H9 (cell line): ENCODE measurements at regions not wholly inside any gene's neighbourhood (a gene's known extent, or its start where the extent isn't known, plus 50 kb on each side); places are given as distances from the start of the nearest gene placed in this dataset.
"Not testable (repeated sequence)": the region's sequence is repeated elsewhere in the genome, so short reads cannot be mapped to it uniquely, and the experiment has no call there.

Source experiments
- DNase-seq: peaks from one replicate; pipeline ENCODE4 v3.0.0-alpha.2; 2017
- H2AFZ ChIP-seq: one replicate; pipeline ENCODE4 v1.6.1; 2013; ENCODE audit warnings: mild to moderate bottlenecking, low read length, control low read depth, moderate library complexity
- H2AK5ac ChIP-seq: 2 replicates; pipeline ENCODE4 v1.6.1; 2013; ENCODE audit warnings: low read length, control low read depth, mixed read lengths; ENCODE audit not compliant: insufficient read length
- H2BK120ac ChIP-seq: one replicate; pipeline ENCODE4 v1.6.1; 2013; ENCODE audit warnings: low read depth, mild to moderate bottlenecking, low read length, control low read depth, inconsistent platforms; ENCODE audit not compliant: poor library complexity, severe bottlenecking
- H2BK12ac ChIP-seq: 2 replicates; pipeline ENCODE4 v1.6.1; 2013; ENCODE audit warnings: low read length, control low read depth, mixed read lengths, low read depth; ENCODE audit not compliant: insufficient read length
- H2BK15ac ChIP-seq: 2 replicates; pipeline ENCODE4 v1.6.1; 2013; ENCODE audit warnings: low read depth, low read length, control low read depth
- H2BK20ac ChIP-seq: one replicate; pipeline ENCODE4 v1.6.1; 2013; ENCODE audit warnings: low read depth, mild to moderate bottlenecking, low read length, control low read depth, inconsistent platforms; ENCODE audit not compliant: poor library complexity, severe bottlenecking
- H2BK5ac ChIP-seq: 2 replicates; pipeline ENCODE4 v1.6.1; 2013; ENCODE audit warnings: low read length, control low read depth, mixed read lengths; ENCODE audit not compliant: insufficient read length
- H3K14ac ChIP-seq: 2 replicates; pipeline ENCODE4 v1.6.1; 2013; ENCODE audit warnings: low read length, control low read depth; ENCODE audit not compliant: insufficient read depth
- H3K18ac ChIP-seq: 2 replicates; pipeline ENCODE4 v1.6.1; 2013; ENCODE audit warnings: low read depth, mild to moderate bottlenecking, mixed read lengths, low read length, control low read depth; ENCODE audit not compliant: insufficient read length
- H3K23ac ChIP-seq: 2 replicates; pipeline ENCODE4 v1.6.1; 2013; ENCODE audit warnings: low read length, control low read depth, mixed read lengths, low read depth; ENCODE audit not compliant: insufficient read length
- H3K23me2 ChIP-seq: 2 replicates; pipeline ENCODE4 v1.6.1; 2013; ENCODE audit warnings: low read depth, mild to moderate bottlenecking, mixed read lengths, low read length, control low read depth; ENCODE audit not compliant: insufficient read length, poor library complexity, severe bottlenecking
- H3K27ac ChIP-seq: 2 replicates; pipeline ENCODE4 v1.5.1; 2013; ENCODE audit warnings: low read length, control low read depth, mixed read lengths, low read depth; ENCODE audit not compliant: insufficient read length
- H3K27me3 ChIP-seq: 2 replicates; pipeline ENCODE4 v1.6.1; 2013; ENCODE audit warnings: low read length, control low read depth, inconsistent platforms; ENCODE audit not compliant: insufficient read depth
- H3K4ac ChIP-seq: 2 replicates; pipeline ENCODE4 v1.6.1; 2013; ENCODE audit warnings: low read depth, mild to moderate bottlenecking, control low read depth, inconsistent platforms, low read length, moderate library complexity
- H3K4me1 ChIP-seq: 2 replicates; pipeline ENCODE4 v1.6.1; 2013; ENCODE audit warnings: low read length, control low read depth, inconsistent platforms; ENCODE audit not compliant: insufficient read depth
- H3K4me2 ChIP-seq: 2 replicates; pipeline ENCODE4 v1.6.1; 2013; ENCODE audit warnings: low read length, control low read depth, mixed read lengths; ENCODE audit not compliant: insufficient read length, insufficient read depth
- H3K56ac ChIP-seq: 2 replicates; pipeline ENCODE4 v1.6.1; 2013; ENCODE audit warnings: low read depth, mild to moderate bottlenecking, mixed read lengths, low read length, control low read depth; ENCODE audit not compliant: insufficient read length
- H3K79me1 ChIP-seq: 2 replicates; pipeline ENCODE4 v1.6.1; 2013; ENCODE audit warnings: low read depth, mild to moderate bottlenecking, moderate library complexity, low read length, control low read depth, inconsistent platforms; ENCODE audit not compliant: insufficient read depth, poor library complexity, severe bottlenecking
- H3K79me2 ChIP-seq: 2 replicates; pipeline ENCODE4 v1.6.1; 2013; ENCODE audit warnings: low read length, control low read depth, inconsistent platforms; ENCODE audit not compliant: insufficient read depth
- H3K9ac ChIP-seq: 2 replicates; pipeline ENCODE4 v1.6.1; 2013; ENCODE audit warnings: low read length, control low read depth, mixed read lengths; ENCODE audit not compliant: insufficient read length; ENCODE audit errors: extremely low read depth
- H3K9me3 ChIP-seq: one replicate; pipeline ENCODE4 v1.6.1; 2013; ENCODE audit warnings: low read depth, low read length, inconsistent platforms; ENCODE audit not compliant: control insufficient read depth
- H3T11ph ChIP-seq: one replicate; pipeline ENCODE4 v1.6.1; 2013; ENCODE audit warnings: mild to moderate bottlenecking, low read length, control low read depth, inconsistent platforms
- H4K20me1 ChIP-seq: one replicate; pipeline ENCODE4 v1.6.1; 2013; ENCODE audit not compliant: control insufficient read depth, insufficient read length, insufficient read depth
- H4K5ac ChIP-seq: 2 replicates; pipeline ENCODE4 v1.6.1; 2013; ENCODE audit warnings: low read depth, mild to moderate bottlenecking, mixed read lengths, low read length, control low read depth; ENCODE audit not compliant: insufficient read length
- H4K8ac ChIP-seq: replicated peaks from 2 replicates; pipeline ENCODE4 v1.6.1; 2013; ENCODE audit warnings: low read length, control low read depth, mixed read lengths, low read depth; ENCODE audit not compliant: insufficient read length
- H4K91ac ChIP-seq: 2 replicates; pipeline ENCODE4 v1.6.1; 2013; ENCODE audit warnings: low read depth, mild to moderate bottlenecking, moderate library complexity, mixed read lengths, low read length, control low read depth; ENCODE audit not compliant: insufficient read length
- H3K27ac Mint-ChIP-seq, 3 experiments: 2 replicates in 2 of 3; 3 replicates in 1 of 3; pipeline ENCODE4 v1.8.0; 2020 to 2021; ENCODE audit warnings: mixed read lengths in 3 of 3, mild to moderate bottlenecking in 1 of 3, moderate library complexity in 1 of 3
- H3K27me3 Mint-ChIP-seq: 2 replicates; pipeline ENCODE4 v1.8.0; 2021; ENCODE audit warnings: low read depth, mild to moderate bottlenecking, moderate library complexity, mixed read lengths
- H3K36me3 Mint-ChIP-seq, 3 experiments: 2 replicates in 2 of 3; 3 replicates in 1 of 3; pipeline ENCODE4 v1.8.0; 2020 to 2021; ENCODE audit warnings: low read depth in 3 of 3, mixed read lengths in 3 of 3; ENCODE audit not compliant: insufficient read depth in 1 of 3
- H3K4me1 Mint-ChIP-seq, 2 experiments: 2 replicates each; pipeline ENCODE4 v1.8.0; 2020; ENCODE audit warnings: mixed read lengths in 2 of 2
- H3K4me3 Mint-ChIP-seq, 2 experiments: 2 replicates in 1 of 2; 3 replicates in 1 of 2; pipeline ENCODE4 v1.8.0; 2020 to 2021; ENCODE audit warnings: mild to moderate bottlenecking in 2 of 2, mixed read lengths in 2 of 2, moderate library complexity in 1 of 2
- H3K9me3 Mint-ChIP-seq, 2 experiments: 2 replicates in 1 of 2; 3 replicates in 1 of 2; pipeline ENCODE4 v1.8.0; 2020; ENCODE audit warnings: mild to moderate bottlenecking in 2 of 2, mixed read lengths in 2 of 2, moderate library complexity in 1 of 2
- WGBS: extraction: QIAGEN DNeasy Blood & Tissue Kit; methylation state at CpG from one replicate; pipeline ENCODE4 v1.1.7; 2013; ENCODE audit warnings: missing lambda C conversion rate, low lambda C conversion rate, mixed read lengths; ENCODE audit not compliant: insufficient read length; ENCODE audit errors: extremely low coverage; 5-methylcytosine and 5-hydroxymethylcytosine counted together

DNA sequence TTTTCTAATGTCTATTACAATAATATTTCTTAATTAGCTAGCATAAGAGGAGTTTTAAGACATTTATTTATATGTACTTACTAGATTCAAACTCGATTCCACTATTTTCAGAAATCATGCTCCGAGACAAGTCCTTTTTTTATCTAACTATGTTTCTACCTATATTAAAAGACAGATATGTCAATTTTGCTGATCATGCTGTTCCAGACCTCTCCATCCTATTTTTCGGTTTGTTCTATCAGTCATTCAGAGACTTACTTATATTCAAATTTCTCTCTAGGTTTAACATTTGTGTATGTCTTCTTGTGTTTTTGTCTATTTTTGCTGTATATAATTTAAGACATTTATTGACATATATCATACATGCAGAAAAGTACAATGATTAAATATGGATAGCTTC lies 635.5 kb downstream of the ZNF716 start:
- not testable (repeated sequence) for H4K20me1 ChIP-seq, H3K36me3 Mint-ChIP-seq, H2BK120ac ChIP-seq, H3K23me2 ChIP-seq, H3K4me3 Mint-ChIP-seq, H3K4me1 ChIP-seq, H3K79me1 ChIP-seq, DNase-seq, H3K79me2 ChIP-seq, H2AFZ ChIP-seq, H3K4me2 ChIP-seq, H3K4me1 Mint-ChIP-seq, H4K91ac ChIP-seq, H3K27me3 ChIP-seq, H2BK15ac ChIP-seq, H3K56ac ChIP-seq, H3K18ac ChIP-seq, H3K9ac ChIP-seq, H2BK5ac ChIP-seq, H3T11ph ChIP-seq, H3K4ac ChIP-seq, H2BK12ac ChIP-seq, H2BK20ac ChIP-seq, H3K27ac Mint-ChIP-seq, H3K27me3 Mint-ChIP-seq, H4K5ac ChIP-seq, H4K8ac ChIP-seq, H3K23ac ChIP-seq, H3K27ac ChIP-seq, H3K14ac ChIP-seq, H2AK5ac ChIP-seq
- peaks cover 64 to 71% of the 10 kb centered on the region in 2 experiments for H3K9me3 Mint-ChIP-seq
- peaks cover 24% of the 10 kb centered on the region for H3K9me3 ChIP-seq
- WGBS = no CpG with 5 or more reads among the region's 3 CpGs
